ENCODE measurements at regions not wholly inside any gene's neighbourhood (a gene's known extent, or its start where the extent isn't known, plus 50 kb on each side); places are given as distances from the start of the nearest gene placed in this dataset.

DNA sequence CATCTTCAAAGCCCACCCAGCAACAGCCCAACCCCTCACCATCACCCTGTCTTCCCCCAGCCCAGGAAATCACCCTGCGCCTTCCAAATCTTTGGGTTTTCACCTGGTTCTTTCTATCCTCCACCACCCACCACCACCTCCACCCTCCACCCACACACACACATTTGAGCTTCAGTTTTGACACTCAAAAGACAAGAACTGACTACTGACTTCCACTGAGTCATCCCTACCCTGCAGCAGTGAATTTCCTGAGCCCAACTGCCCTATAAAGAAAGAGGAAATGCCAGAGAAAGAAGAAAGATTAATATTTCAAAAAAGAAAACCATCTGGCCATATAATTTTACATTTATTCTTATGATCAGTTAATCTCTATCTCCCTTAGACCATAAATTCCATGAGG is 137.5 kb downstream of the CHST1 start:
- TF ChIP-seq, protein P1, sequence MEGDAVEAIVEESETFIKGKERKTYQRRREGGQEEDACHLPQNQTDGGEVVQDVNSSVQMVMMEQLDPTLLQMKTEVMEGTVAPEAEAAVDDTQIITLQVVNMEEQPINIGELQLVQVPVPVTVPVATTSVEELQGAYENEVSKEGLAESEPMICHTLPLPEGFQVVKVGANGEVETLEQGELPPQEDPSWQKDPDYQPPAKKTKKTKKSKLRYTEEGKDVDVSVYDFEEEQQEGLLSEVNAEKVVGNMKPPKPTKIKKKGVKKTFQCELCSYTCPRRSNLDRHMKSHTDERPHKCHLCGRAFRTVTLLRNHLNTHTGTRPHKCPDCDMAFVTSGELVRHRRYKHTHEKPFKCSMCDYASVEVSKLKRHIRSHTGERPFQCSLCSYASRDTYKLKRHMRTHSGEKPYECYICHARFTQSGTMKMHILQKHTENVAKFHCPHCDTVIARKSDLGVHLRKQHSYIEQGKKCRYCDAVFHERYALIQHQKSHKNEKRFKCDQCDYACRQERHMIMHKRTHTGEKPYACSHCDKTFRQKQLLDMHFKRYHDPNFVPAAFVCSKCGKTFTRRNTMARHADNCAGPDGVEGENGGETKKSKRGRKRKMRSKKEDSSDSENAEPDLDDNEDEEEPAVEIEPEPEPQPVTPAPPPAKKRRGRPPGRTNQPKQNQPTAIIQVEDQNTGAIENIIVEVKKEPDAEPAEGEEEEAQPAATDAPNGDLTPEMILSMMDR (conservative IDR thresholded peaks at IDR 0.05; ENCODE audit: low read length) = no peak
- no peak for TF ChIP-seq EZH2phosphoT487 (IDR thresholded peaks at IDR 0.05; ENCODE audit: borderline replicate concordance)

Data from Loucy (cell line).